NCI-H748 (cell line): ENCODE measurements at regions not wholly inside any gene's neighbourhood (a gene's known extent, or its start where the extent isn't known, plus 50 kb on each side); places are given as distances from the start of the nearest gene placed in this dataset.

Source experiments
- DNase-seq: peaks from one replicate; lab custom pipeline; 2025; ENCODE audit not compliant: unreplicated experiment; lab: John Stamatoyannopoulos, UW

GRCh38 chr12:76704693-76705092, 59.2 kb upstream of the ZDHHC17 start:
- no peak for DNase-seq

- DNase-seq = no peak
Observed at GRCh38 chr12:76706101-76706500, 57.8 kb upstream of the ZDHHC17 start.

GRCh38 chr12:76706761-76707160, 57.2 kb upstream of the ZDHHC17 start:
- no peak for DNase-seq

GRCh38 chr12:76707772-76708171, 56.1 kb upstream of the ZDHHC17 start:
- DNase-seq = no peak

- no peak for DNase-seq
Observed at GRCh38 chr12:76708296-76708695, 55.6 kb upstream of the ZDHHC17 start.

GRCh38 chr12:76711241-76711640, 52.7 kb upstream of the ZDHHC17 start:
- no peak for DNase-seq

GRCh38 chr12:76713130-76713529, 50.8 kb upstream of the ZDHHC17 start:
- no peak for DNase-seq

- no peak for DNase-seq
Observed at GRCh38 chr12:76713986-76714385, 49.9 kb upstream of the ZDHHC17 start.
